Neural cell (in vitro differentiated cells): ENCODE measurements at regions not wholly inside any gene's neighbourhood (a gene's known extent, or its start where the extent isn't known, plus 50 kb on each side); places are given as distances from the start of the nearest gene placed in this dataset.

Experiments used
- H2AFZ ChIP-seq: fragments of 200-600, 300-800 bp; sonication (generic), shearing (Covaris generic); 2 replicates; pipeline ENCODE4 v1.6.0; 2014; ENCODE audit warnings: low read depth, mild to moderate bottlenecking, antibody characterized with exemption, low read length, moderate library complexity
- H3F3A ChIP-seq: fragments of 200-600 bp; shearing (Covaris generic); 2 replicates; pipeline ENCODE4 v1.6.1; 2016; ENCODE audit warnings: mild to moderate bottlenecking, moderate library complexity, mixed read lengths, antibody characterized with exemption, low read length; ENCODE audit not compliant: insufficient read depth, poor library complexity, severe bottlenecking
- H3K27ac ChIP-seq: fragments of 200-600, 300-800 bp; sonication (generic), shearing (Covaris generic); 2 replicates; pipeline ENCODE4 v1.5.1; 2014; ENCODE audit warnings: mild to moderate bottlenecking, low read length, moderate library complexity
- H3K27me3 ChIP-seq: fragments of 300-800, 200-600 bp; sonication (generic), shearing (Covaris generic); 2 replicates; pipeline ENCODE4 v1.6.0; 2014; ENCODE audit warnings: mild to moderate bottlenecking, low read depth, low read length, moderate library complexity; ENCODE audit not compliant: insufficient read depth
- H3K36me3 ChIP-seq: fragments of 300-800, 200-600 bp; sonication (generic), shearing (Covaris generic); 2 replicates; pipeline ENCODE4 v1.5.1; 2014; ENCODE audit warnings: mild to moderate bottlenecking, antibody characterized with exemption, low read length, moderate library complexity; ENCODE audit not compliant: insufficient read depth
- H3K4me2 ChIP-seq: fragments of 300-800, 200-600 bp; sonication (generic), shearing (Covaris generic); 2 replicates; pipeline ENCODE4 v1.6.0; 2014; ENCODE audit warnings: mild to moderate bottlenecking, low read length
- H3K4me3 ChIP-seq: fragments of 300-800, 200-600 bp; sonication (generic), shearing (Covaris generic); 2 replicates; pipeline ENCODE4 v1.5.1; 2014; ENCODE audit warnings: mild to moderate bottlenecking, low read length, moderate library complexity
- H3K79me2 ChIP-seq: fragments of 200-600 bp; shearing (Covaris generic); replicated peaks from 2 replicates; pipeline ENCODE4 v1.6.0; 2014; ENCODE audit warnings: mild to moderate bottlenecking, low read length, moderate library complexity; ENCODE audit not compliant: insufficient read depth
- H3K9ac ChIP-seq: fragments of 300-800, 200-600 bp; sonication (generic), shearing (Covaris generic); 2 replicates; pipeline ENCODE4 v1.6.1; 2016; ENCODE audit warnings: mild to moderate bottlenecking, low read length, mixed read lengths
- H3K9me2 ChIP-seq: fragments of 200-600 bp; shearing (Covaris generic); 2 replicates; pipeline ENCODE4 v1.6.1; 2016; ENCODE audit warnings: mild to moderate bottlenecking, low read length, mixed read lengths; ENCODE audit not compliant: insufficient read depth
- H3K9me3 ChIP-seq: fragments of 200-600, 300-800 bp; sonication (generic), shearing (Covaris generic); 2 replicates; pipeline ENCODE4 v1.6.1; 2016; ENCODE audit warnings: mild to moderate bottlenecking, mixed run types, low read length, moderate library complexity, mixed read lengths
- H4K20me1 ChIP-seq: fragments of 200-600 bp; shearing (Covaris generic); 2 replicates; pipeline ENCODE4 v1.6.1; 2016; ENCODE audit warnings: mild to moderate bottlenecking, mixed run types; ENCODE audit not compliant: insufficient read depth
- EP300 ChIP-seq: fragments of 450-650 bp; conservative IDR thresholded peaks from 2 replicates; pipeline ENCODE4 v1.6.1; 2014; ENCODE audit warnings: antibody characterized with exemption, mild to moderate bottlenecking, moderate library complexity; ENCODE audit not compliant: poor library complexity, severe bottlenecking
- EZH2 ChIP-seq: fragments of 200-600, 300-800 bp; shearing (Covaris generic), sonication (generic); IDR thresholded peaks from 2 replicates; pipeline ENCODE4 v1.6.1; 2014; ENCODE audit warnings: antibody characterized with exemption, low read length, borderline replicate concordance, mild to moderate bottlenecking; ENCODE audit not compliant: insufficient read depth, poor library complexity, severe bottlenecking
- MXI1 ChIP-seq: fragments of 450-650 bp; conservative IDR thresholded peaks from 2 replicates; pipeline ENCODE4 v1.6.1; 2014; ENCODE audit warnings: antibody characterized with exemption, mild to moderate bottlenecking; ENCODE audit not compliant: poor library complexity, severe bottlenecking
- POLR2AphosphoS5 ChIP-seq: IDR thresholded peaks from 2 replicates; pipeline ENCODE4 v1.6.1; 2012
- RAD21 ChIP-seq: fragments of 450-650 bp; conservative IDR thresholded peaks from 2 replicates; pipeline ENCODE4 v1.6.1; 2014; ENCODE audit warnings: antibody characterized with exemption, mild to moderate bottlenecking, moderate library complexity
- SMC3 ChIP-seq: fragments of 450-650 bp; conservative IDR thresholded peaks from 2 replicates; pipeline ENCODE4 v1.6.1; 2014; ENCODE audit warnings: antibody characterized with exemption, mild to moderate bottlenecking, moderate library complexity; ENCODE audit not compliant: poor library complexity
- TAF1 ChIP-seq: IDR thresholded peaks from 2 replicates; pipeline ENCODE4 v1.6.1; 2012; ENCODE audit warnings: low read depth
- TF ChIP-seq, protein P1 (sequence below): fragments of 450-650 bp; IDR thresholded peaks from 2 replicates; pipeline ENCODE4 v1.5.1; 2014; ENCODE audit warnings: antibody characterized with exemption, mild to moderate bottlenecking, moderate library complexity; ENCODE audit not compliant: poor library complexity, severe bottlenecking
- TF ChIP-seq, protein P2 (sequence below): IDR thresholded peaks from 2 replicates; pipeline ENCODE4 v1.6.1; 2012; ENCODE audit warnings: borderline replicate concordance

DNA sequence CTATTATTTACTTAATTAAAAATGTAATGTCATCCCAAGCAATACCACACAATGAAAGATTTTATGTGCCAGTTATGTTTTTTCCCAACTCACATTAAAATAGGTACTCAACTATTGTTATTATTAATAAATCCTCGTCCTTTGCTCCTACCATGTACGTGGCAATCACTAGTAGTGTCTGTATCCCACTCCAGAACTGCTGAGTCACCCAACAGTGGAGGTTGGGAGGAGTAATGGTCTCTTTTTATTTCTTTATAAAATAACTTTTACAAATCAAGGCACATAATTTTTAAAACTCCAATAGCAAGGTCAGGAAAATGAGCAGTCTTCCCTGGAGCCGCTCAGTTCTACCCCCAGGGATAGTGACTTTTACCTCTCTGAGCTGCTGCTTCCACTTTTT, 273.5 kb upstream of the PLPP4 start:
- no peak for TF ChIP-seq TAF1
- TF ChIP-seq, protein P1, sequence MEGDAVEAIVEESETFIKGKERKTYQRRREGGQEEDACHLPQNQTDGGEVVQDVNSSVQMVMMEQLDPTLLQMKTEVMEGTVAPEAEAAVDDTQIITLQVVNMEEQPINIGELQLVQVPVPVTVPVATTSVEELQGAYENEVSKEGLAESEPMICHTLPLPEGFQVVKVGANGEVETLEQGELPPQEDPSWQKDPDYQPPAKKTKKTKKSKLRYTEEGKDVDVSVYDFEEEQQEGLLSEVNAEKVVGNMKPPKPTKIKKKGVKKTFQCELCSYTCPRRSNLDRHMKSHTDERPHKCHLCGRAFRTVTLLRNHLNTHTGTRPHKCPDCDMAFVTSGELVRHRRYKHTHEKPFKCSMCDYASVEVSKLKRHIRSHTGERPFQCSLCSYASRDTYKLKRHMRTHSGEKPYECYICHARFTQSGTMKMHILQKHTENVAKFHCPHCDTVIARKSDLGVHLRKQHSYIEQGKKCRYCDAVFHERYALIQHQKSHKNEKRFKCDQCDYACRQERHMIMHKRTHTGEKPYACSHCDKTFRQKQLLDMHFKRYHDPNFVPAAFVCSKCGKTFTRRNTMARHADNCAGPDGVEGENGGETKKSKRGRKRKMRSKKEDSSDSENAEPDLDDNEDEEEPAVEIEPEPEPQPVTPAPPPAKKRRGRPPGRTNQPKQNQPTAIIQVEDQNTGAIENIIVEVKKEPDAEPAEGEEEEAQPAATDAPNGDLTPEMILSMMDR = no peak
- TF ChIP-seq EP300 = no peak
- TF ChIP-seq, protein P2, sequence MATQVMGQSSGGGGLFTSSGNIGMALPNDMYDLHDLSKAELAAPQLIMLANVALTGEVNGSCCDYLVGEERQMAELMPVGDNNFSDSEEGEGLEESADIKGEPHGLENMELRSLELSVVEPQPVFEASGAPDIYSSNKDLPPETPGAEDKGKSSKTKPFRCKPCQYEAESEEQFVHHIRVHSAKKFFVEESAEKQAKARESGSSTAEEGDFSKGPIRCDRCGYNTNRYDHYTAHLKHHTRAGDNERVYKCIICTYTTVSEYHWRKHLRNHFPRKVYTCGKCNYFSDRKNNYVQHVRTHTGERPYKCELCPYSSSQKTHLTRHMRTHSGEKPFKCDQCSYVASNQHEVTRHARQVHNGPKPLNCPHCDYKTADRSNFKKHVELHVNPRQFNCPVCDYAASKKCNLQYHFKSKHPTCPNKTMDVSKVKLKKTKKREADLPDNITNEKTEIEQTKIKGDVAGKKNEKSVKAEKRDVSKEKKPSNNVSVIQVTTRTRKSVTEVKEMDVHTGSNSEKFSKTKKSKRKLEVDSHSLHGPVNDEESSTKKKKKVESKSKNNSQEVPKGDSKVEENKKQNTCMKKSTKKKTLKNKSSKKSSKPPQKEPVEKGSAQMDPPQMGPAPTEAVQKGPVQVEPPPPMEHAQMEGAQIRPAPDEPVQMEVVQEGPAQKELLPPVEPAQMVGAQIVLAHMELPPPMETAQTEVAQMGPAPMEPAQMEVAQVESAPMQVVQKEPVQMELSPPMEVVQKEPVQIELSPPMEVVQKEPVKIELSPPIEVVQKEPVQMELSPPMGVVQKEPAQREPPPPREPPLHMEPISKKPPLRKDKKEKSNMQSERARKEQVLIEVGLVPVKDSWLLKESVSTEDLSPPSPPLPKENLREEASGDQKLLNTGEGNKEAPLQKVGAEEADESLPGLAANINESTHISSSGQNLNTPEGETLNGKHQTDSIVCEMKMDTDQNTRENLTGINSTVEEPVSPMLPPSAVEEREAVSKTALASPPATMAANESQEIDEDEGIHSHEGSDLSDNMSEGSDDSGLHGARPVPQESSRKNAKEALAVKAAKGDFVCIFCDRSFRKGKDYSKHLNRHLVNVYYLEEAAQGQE = no peak
- TF ChIP-seq RAD21 = no peak
- TF ChIP-seq MXI1 = no peak
- no peak for TF ChIP-seq EZH2
- no peak for TF ChIP-seq POLR2AphosphoS5
- no peak for TF ChIP-seq SMC3
- H3K36me3 ChIP-seq = no peaks in the 10 kb centered on the region
- H3K9me2 ChIP-seq = no peaks in the 10 kb centered on the region
- no peaks in the 10 kb centered on the region for H3K27me3 ChIP-seq
- no peaks in the 10 kb centered on the region for H3F3A ChIP-seq
- no peaks in the 10 kb centered on the region for H3K9me3 ChIP-seq
- no peak overlapping the region for H3K9ac ChIP-seq
- H2AFZ ChIP-seq = no peak overlapping the region
- no peak overlapping the region for H3K4me2 ChIP-seq
- no peaks in the 10 kb centered on the region for H4K20me1 ChIP-seq
- H3K4me3 ChIP-seq = no peak overlapping the region
- H3K79me2 ChIP-seq = no peaks in the 10 kb centered on the region
- H3K27ac ChIP-seq = no peak overlapping the region

DNA sequence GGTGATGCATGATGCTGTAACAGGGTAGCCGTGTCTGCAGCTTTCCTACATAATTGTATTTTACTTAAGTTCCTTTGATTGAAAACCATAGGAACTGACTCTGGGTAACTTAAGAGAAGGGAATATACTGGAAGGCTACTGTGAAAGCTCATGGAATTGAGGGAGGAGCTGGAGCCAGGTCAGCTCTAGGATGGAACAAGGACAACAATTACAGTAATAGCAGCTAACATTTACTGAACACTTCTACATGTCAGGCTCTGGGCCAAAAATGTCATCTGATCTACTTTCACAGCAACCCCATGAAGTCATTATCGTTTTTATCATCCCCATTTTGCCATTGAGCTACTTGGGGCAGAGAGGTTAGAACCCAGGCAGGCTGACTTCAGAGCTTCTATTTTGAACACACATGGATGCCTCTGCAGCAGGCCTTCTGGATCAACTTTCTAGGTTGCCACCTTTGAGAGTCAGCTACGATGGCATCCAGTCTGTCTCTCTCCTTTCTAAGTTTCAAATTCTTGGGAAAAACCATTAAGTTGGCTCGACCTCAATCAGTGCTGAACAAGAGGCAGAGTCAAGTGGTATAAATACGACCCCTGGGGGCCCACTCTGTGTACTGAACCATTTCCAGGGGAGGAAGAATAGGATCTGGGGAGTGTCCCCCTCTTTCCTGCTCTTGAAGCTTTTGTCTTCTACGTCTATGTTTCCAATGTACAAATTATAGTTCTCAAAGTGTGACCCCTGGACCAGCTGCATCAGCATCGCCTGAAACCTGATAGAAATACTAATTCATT, 272.3 kb upstream of the PLPP4 start:
- no peak for TF ChIP-seq POLR2AphosphoS5
- no peak for TF ChIP-seq EP300
- TF ChIP-seq, protein P1 = no peak
- no peak for TF ChIP-seq MXI1
- TF ChIP-seq EZH2 = no peak
- no peak for TF ChIP-seq RAD21
- TF ChIP-seq SMC3 = no peak
- TF ChIP-seq, protein P2 = no peak
- TF ChIP-seq TAF1 = no peak
- H3K4me2 ChIP-seq = no peak overlapping the region
- no peak overlapping the region for H3K4me3 ChIP-seq
- H2AFZ ChIP-seq = no peak overlapping the region
- no peaks in the 10 kb centered on the region for H3K36me3 ChIP-seq
- no peaks in the 10 kb centered on the region for H3K9me3 ChIP-seq
- no peak overlapping the region for H3K9ac ChIP-seq
- no peaks in the 10 kb centered on the region for H3K79me2 ChIP-seq
- no peaks in the 10 kb centered on the region for H4K20me1 ChIP-seq
- H3K9me2 ChIP-seq = no peaks in the 10 kb centered on the region
- H3K27ac ChIP-seq = no peak overlapping the region
- H3K27me3 ChIP-seq = no peaks in the 10 kb centered on the region
- no peaks in the 10 kb centered on the region for H3F3A ChIP-seq
